Transverse colon (tissue), 4 donors: ENCODE measurements at regions not wholly inside any gene's neighbourhood (a gene's known extent, or its start where the extent isn't known, plus 50 kb on each side); places are given as distances from the start of the nearest gene placed in this dataset.

Experiments used
- DNase-seq: peaks from one replicate; pipeline ENCODE4 v3.0.0-alpha.2; 2019
- H3K27ac ChIP-seq, 4 donors: fragments of 200-600 bp; sonication (generic); 2 replicates each; pipeline ENCODE4 v1.5.1; 2016 to 2018; ENCODE audit warnings: inconsistent platforms in 4 of 4
- H3K27me3 ChIP-seq: fragments of 200-600 bp; sonication (generic); 2 replicates; pipeline ENCODE4 v1.5.1; 2017; ENCODE audit warnings: inconsistent platforms
- H3K36me3 ChIP-seq, 4 donors: fragments of 200-600 bp; sonication (generic); 2 replicates each; pipeline ENCODE4 v1.5.1; 2017 to 2019; ENCODE audit warnings: inconsistent platforms in 4 of 4
- H3K4me1 ChIP-seq, 4 donors: fragments of 200-600 bp; sonication (generic); 2 replicates each; pipeline ENCODE4 v1.5.1; 2017 to 2020; ENCODE audit warnings: inconsistent platforms in 4 of 4
- H3K4me3 ChIP-seq, 4 donors: fragments of 200-600 bp; sonication (generic); 1 replicate in 1 of 4; 2 replicates in 3 of 4; pipeline versions ENCODE4 v1.5.1 to v1.6.1; 2017 to 2019; ENCODE audit warnings: inconsistent platforms in 4 of 4
- H3K9me3 ChIP-seq, 2 donors: fragments of 200-600 bp; sonication (generic); 2 replicates each; pipeline ENCODE4 v1.5.1; 2017 to 2019; ENCODE audit warnings: inconsistent platforms in 2 of 2
- CTCF ChIP-seq, 5 experiments: fragments of 200-600 bp in 3 of 5; fragments of 450-650 bp in 2 of 5; sonication (generic) in 3 of 5; IDR thresholded peaks; 1 replicate in 2 of 5; 2 replicates in 3 of 5; pipeline ENCODE4 v1.5.1; 2016 to 2017; ENCODE audit warnings: antibody characterized with exemption in 5 of 5, inconsistent platforms in 3 of 5, mild to moderate bottlenecking in 2 of 5, moderate library complexity in 1 of 5
- EP300 ChIP-seq: sonication (generic); formaldehyde crosslinking; IDR thresholded peaks from one replicate; pipeline ENCODE4 v1.6.1; 2017; ENCODE audit warnings: antibody characterized with exemption, low read depth
- POLR2A ChIP-seq: fragments of 450-650 bp; IDR thresholded peaks from one replicate; pipeline ENCODE4 v1.6.1; 2016; ENCODE audit warnings: antibody characterized with exemption, mild to moderate bottlenecking, moderate library complexity
- POLR2AphosphoS5 ChIP-seq, 3 donors: sonication (generic); formaldehyde crosslinking; IDR thresholded peaks; one replicate each; pipeline ENCODE4 v1.6.1; 2016; ENCODE audit warnings: antibody characterized with exemption in 3 of 3
- WGBS, 2 donors: methylation state at CpG; one replicate each; pipeline ENCODE4 v1.1.5; 2018; ENCODE audit warnings: low coverage in 1 of 2; 5-methylcytosine and 5-hydroxymethylcytosine counted together
- in situ Hi-C, 4 donors: fragments of 200-750 bp; cut with MboI; loops; one replicate each; pipeline versions ENCODE4 v1.15.0 to v1.15.1; 2017; ENCODE audit warnings: low sequenced_read_pairs in 3 of 4, low pct_ligation_motif_present in 1 of 4, low pct_unique_long_range_greater_than_20kb in 1 of 4
- intact Hi-C: fragments of 100-400 bp; cut with DNase I; formaldehyde crosslinking; loops from one replicate; pipeline ENCODE4 v1.15.1; 2023; ENCODE audit warnings: low total_unique reads

GRCh38 chr12:46560089-46560488 lies 187.5 kb upstream of the SLC38A2 start:
- no peak for DNase-seq
- intact Hi-C loops (no loop called here), in situ Hi-C loops (no loop called here)
- Histone ChIP-seq H3K27me3 (no peaks in the 10 kb centered on the region), H3K4me3 (no peak overlapping the region), H3K9me3 (peaks cover 3 to 6% of the 10 kb centered on the region in 2 donors), H3K36me3 (no peaks in the 10 kb centered on the region), H3K4me1 (peaks cover 0 to 11% (median 0%) of the 10 kb centered on the region in 4 donors), H3K27ac (peak overlapping the region in 2 of 4 donors; percentile 36 to 39)
- 90 to 100% methylated on average over 2 of the region's 2 CpGs for WGBS, 2 donors
- no peak for TF ChIP-seq POLR2AphosphoS5 (IDR thresholded peaks at IDR 0.05)
- no peak for TF ChIP-seq POLR2A
- no peak for TF ChIP-seq CTCF (IDR thresholded peaks at IDR 0.05)
- no peak for TF ChIP-seq EP300

GRCh38 chr12:46559311-46559710 lies 186.7 kb upstream of the SLC38A2 start:
- Histone ChIP-seq H3K9me3 (no peaks in the 10 kb centered on the region), H3K27me3 (no peaks in the 10 kb centered on the region), H3K27ac (peak overlapping the region in 3 of 4 donors; percentile 36 to 50 (median 39)), H3K4me1 (peaks cover 0 to 11% (median 0%) of the 10 kb centered on the region in 4 donors), H3K4me3 (no peak overlapping the region), H3K36me3 (no peaks in the 10 kb centered on the region)
- 73 to 76% methylated on average over 5 of the region's 5 CpGs for WGBS, 2 donors
- in situ Hi-C loops: no loop called here
- DNase-seq: no peak
- TF ChIP-seq EP300 (no peak), POLR2AphosphoS5 (IDR thresholded peaks at IDR 0.05) (no peak)
- intact Hi-C loops: no loop called here

- no peak overlapping the region for H3K4me3 ChIP-seq
- H3K9me3 ChIP-seq: no peaks in the 10 kb centered on the region
- H3K27me3 ChIP-seq: no peaks in the 10 kb centered on the region
- intact Hi-C loops (no loop called here), in situ Hi-C loops (no loop called here)
- H3K36me3 ChIP-seq: no peaks in the 10 kb centered on the region
- H3K4me1 ChIP-seq: peaks cover 0 to 11% (median 0%) of the 10 kb centered on the region in 4 donors
- H3K27ac ChIP-seq: peak overlapping the region in 3 of 4 donors; percentile 39 to 50 (median 40)
- TF ChIP-seq CTCF (IDR thresholded peaks at IDR 0.05): no peak
- TF ChIP-seq POLR2AphosphoS5 (IDR thresholded peaks at IDR 0.05): no peak
- TF ChIP-seq EP300: no peak
- TF ChIP-seq POLR2A: no peak
- 68 to 80% methylated on average over 5 of the region's 5 CpGs for WGBS, 2 donors
- DNase-seq: no peak
These were observed 186.1 kb upstream of the SLC38A2 start for GRCh38 chr12:46558677-46559076.

GRCh38 chr12:46557539-46558373 lies 185.2 kb upstream of the SLC38A2 start:
- in situ Hi-C loops: no loop called here
- WGBS, 2 donors: 85 to 86% methylated on average over 5 of the region's 5 CpGs
- H3K9me3 ChIP-seq: no peaks in the 10 kb centered on the region
- H3K27me3 ChIP-seq: no peaks in the 10 kb centered on the region
- peak overlapping the region; percentile 40 to 62 (median 54) for H3K27ac ChIP-seq
- no peak for DNase-seq
- no peak overlapping the region for H3K4me3 ChIP-seq
- intact Hi-C loops: no loop called here
- TF ChIP-seq POLR2A: no peak
- TF ChIP-seq EP300: no peak
- no peak for TF ChIP-seq POLR2AphosphoS5 (IDR thresholded peaks at IDR 0.05)
- peaks cover 0 to 11% (median 0%) of the 10 kb centered on the region in 4 donors for H3K4me1 ChIP-seq
- H3K36me3 ChIP-seq: no peaks in the 10 kb centered on the region

GRCh38 chr12:46556819-46557524 lies 184.4 kb upstream of the SLC38A2 start:
- TF ChIP-seq POLR2A: no peak
- TF ChIP-seq POLR2AphosphoS5 (IDR thresholded peaks at IDR 0.05): no peak
- no peak for TF ChIP-seq CTCF (IDR thresholded peaks at IDR 0.05)
- no peak for TF ChIP-seq EP300
- in situ Hi-C loops (no loop called here), intact Hi-C loops (no loop called here)
- 82% methylated on average over 6 of the region's 6 CpGs for WGBS, 2 donors
- Histone ChIP-seq H3K36me3 (no peaks in the 10 kb centered on the region), H3K9me3 (no peaks in the 10 kb centered on the region), H3K27ac (peak overlapping the region; percentile 39 to 62 (median 54)), H3K4me1 (peaks cover 0 to 11% (median 0%) of the 10 kb centered on the region in 4 donors), H3K27me3 (no peaks in the 10 kb centered on the region), H3K4me3 (no peak overlapping the region)
- DNase-seq: no peak
